Astrocyte (in vitro differentiated cells and primary cell): ENCODE measurements at regions not wholly inside any gene's neighbourhood (a gene's known extent, or its start where the extent isn't known, plus 50 kb on each side); places are given as distances from the start of the nearest gene placed in this dataset.
"Not testable (repeated sequence)": the region's sequence is repeated elsewhere in the genome, so short reads cannot be mapped to it uniquely, and the experiment has no call there.

Experiments
- CTCF ChIP-seq: IDR thresholded peaks from 2 replicates; pipeline ENCODE4 v1.5.1; 2011; ENCODE audit warnings: low read depth, mild to moderate bottlenecking, inconsistent platforms, low read length, moderate library complexity; ENCODE audit not compliant: insufficient read depth
- EZH2 ChIP-seq: IDR thresholded peaks from 2 replicates; pipeline ENCODE4 v1.6.1; 2012; ENCODE audit warnings: mild to moderate bottlenecking, low read length, inconsistent platforms; ENCODE audit not compliant: insufficient read depth

- not testable (repeated sequence) for TF ChIP-seq EZH2, CTCF
Observed at GRCh38 chr1:146393796-146394195, 165.0 kb upstream of the NOTCH2NLA start.
